Right renal cortex interstitium (tissue), 3 donors: ENCODE measurements at regions not wholly inside any gene's neighbourhood (a gene's known extent, or its start where the extent isn't known, plus 50 kb on each side); places are given as distances from the start of the nearest gene placed in this dataset.
"Not testable (repeated sequence)": the region's sequence is repeated elsewhere in the genome, so short reads cannot be mapped to it uniquely, and the experiment has no call there.

Experiments
- DNase-seq, 3 donors: peaks; one replicate each; pipeline ENCODE4 v3.0.0-alpha.2; 2013; ENCODE audit warnings: low read depth in 3 of 3, low spot score in 2 of 3

GRCh38 chr12:58009405-58010195 lies 68.2 kb downstream of the ATP23 start:
- DNase-seq = no peak

- no peak for DNase-seq
These were observed 70.3 kb downstream of the ATP23 start for GRCh38 chr12:58011676-58012075.

- DNase-seq = not testable (repeated sequence)
These were observed 81.1 kb downstream of the ATP23 start for GRCh38 chr12:58022379-58023020.

- DNase-seq = no peak
These were observed 84.1 kb downstream of the ATP23 start for GRCh38 chr12:58025431-58025830.

- no peak for DNase-seq
These were observed 85.1 kb downstream of the ATP23 start for GRCh38 chr12:58026426-58026825.

GRCh38 chr12:58026897-58027891 lies 85.8 kb downstream of the ATP23 start:
- no peak for DNase-seq

- no peak for DNase-seq
These were observed 86.9 kb downstream of the ATP23 start for GRCh38 chr12:58028294-58028693.

- DNase-seq = no peak
These were observed 87.9 kb downstream of the ATP23 start for GRCh38 chr12:58029260-58029659.

- DNase-seq = no peak
These were observed 89.4 kb downstream of the ATP23 start for GRCh38 chr12:58030566-58031279.

GRCh38 chr12:58032156-58032555 lies 90.8 kb downstream of the ATP23 start:
- DNase-seq = no peak

GRCh38 chr12:58033831-58034230 lies 92.5 kb downstream of the ATP23 start:
- no peak for DNase-seq

GRCh38 chr12:58034311-58034710 lies 92.9 kb downstream of the ATP23 start:
- DNase-seq = no peak

GRCh38 chr12:58034712-58035111 lies 93.3 kb downstream of the ATP23 start:
- DNase-seq = no peak

- DNase-seq = no peak
These were observed 100.1 kb downstream of the ATP23 start for GRCh38 chr12:58041441-58041840.

- no peak for DNase-seq
These were observed 103.6 kb downstream of the ATP23 start for GRCh38 chr12:58044966-58045365.

GRCh38 chr12:58046271-58046670 lies 104.9 kb downstream of the ATP23 start:
- no peak for DNase-seq

- no peak for DNase-seq
These were observed 110.0 kb downstream of the ATP23 start for GRCh38 chr12:58051378-58051777.

- DNase-seq = no peak
These were observed 123.3 kb downstream of the ATP23 start for GRCh38 chr12:58064666-58065065.

GRCh38 chr12:58066296-58066695 lies 124.9 kb downstream of the ATP23 start:
- no peak for DNase-seq

- no peak for DNase-seq
These were observed 126.4 kb downstream of the ATP23 start for GRCh38 chr12:58067610-58068387.
